GM18519 (cell line): ENCODE measurements at regions not wholly inside any gene's neighbourhood (a gene's known extent, or its start where the extent isn't known, plus 50 kb on each side); places are given as distances from the start of the nearest gene placed in this dataset.
"Not testable (repeated sequence)": the region's sequence is repeated elsewhere in the genome, so short reads cannot be mapped to it uniquely, and the experiment has no call there.

ENCODE experiments used
- ATAC-seq: cut with Tn5 transposase; IDR thresholded peaks from one replicate; pipeline ENCODE4 v1.9.1; 2021; ENCODE audit warnings: mild to moderate bottlenecking, moderate library complexity; ENCODE audit not compliant: unreplicated experiment, low FRiP score

GRCh38 chr14:43480976-43481375 is 1026.1 kb downstream of the FSCB start:
- no peak for ATAC-seq

GRCh38 chr14:43479596-43480195 is 1027.4 kb downstream of the FSCB start:
- no peak for ATAC-seq

GRCh38 chr14:43476822-43477221 is 1030.3 kb downstream of the FSCB start:
- ATAC-seq, result no peak

GRCh38 chr14:43475757-43476156 is 1031.3 kb downstream of the FSCB start:
- ATAC-seq, result no peak

- ATAC-seq, result no peak
Observed at GRCh38 chr14:43471595-43471994, 1035.5 kb downstream of the FSCB start.

GRCh38 chr14:43464968-43465367 is 1042.1 kb downstream of the FSCB start:
- ATAC-seq, result no peak

GRCh38 chr14:43449291-43449690 is 1057.8 kb downstream of the FSCB start:
- no peak for ATAC-seq

- ATAC-seq, result no peak
Observed at GRCh38 chr14:43438056-43438455, 1069.0 kb downstream of the FSCB start.

GRCh38 chr14:43418324-43418723 is 1088.8 kb downstream of the FSCB start:
- no peak for ATAC-seq

GRCh38 chr14:43413084-43413483 is 1094.0 kb downstream of the FSCB start:
- no peak for ATAC-seq

GRCh38 chr14:43411841-43412240 is 1095.2 kb downstream of the FSCB start:
- ATAC-seq, result no peak

GRCh38 chr14:43410631-43411030 is 1096.5 kb downstream of the FSCB start:
- ATAC-seq, result no peak

- no peak for ATAC-seq
Observed at GRCh38 chr14:43408472-43408871, 1098.6 kb downstream of the FSCB start.

- no peak for ATAC-seq
Observed at GRCh38 chr14:43407706-43408105, 1099.4 kb downstream of the FSCB start.

GRCh38 chr14:43406931-43407330 is 1100.2 kb downstream of the FSCB start:
- no peak for ATAC-seq

- no peak for ATAC-seq
Observed at GRCh38 chr14:43399289-43399688, 1107.8 kb downstream of the FSCB start.

- not testable (repeated sequence) for ATAC-seq
Observed at GRCh38 chr14:43370565-43370896, 1136.6 kb downstream of the FSCB start.

- no peak for ATAC-seq
Observed at GRCh38 chr14:43369710-43370564, 1137.1 kb downstream of the FSCB start.

- no peak for ATAC-seq
Observed at GRCh38 chr14:43362586-43362985, 1144.5 kb downstream of the FSCB start.

- ATAC-seq, result no peak
Observed at GRCh38 chr14:43361751-43362150, 1145.3 kb downstream of the FSCB start.

GRCh38 chr14:43360239-43360638 is 1146.8 kb downstream of the FSCB start:
- ATAC-seq, result no peak

- no peak for ATAC-seq
Observed at GRCh38 chr14:43359317-43359716, 1147.8 kb downstream of the FSCB start.
